NCI-H526 treated with DMSO at 0.1 percent for 48 hours (cell line): ENCODE measurements at regions not wholly inside any gene's neighbourhood (a gene's known extent, or its start where the extent isn't known, plus 50 kb on each side); places are given as distances from the start of the nearest gene placed in this dataset.
"Not testable (repeated sequence)": the region's sequence is repeated elsewhere in the genome, so short reads cannot be mapped to it uniquely, and the experiment has no call there.

Source experiments
- DNase-seq: peaks from one replicate; lab custom pipeline; 2025; lab: John Stamatoyannopoulos, UW

DNA sequence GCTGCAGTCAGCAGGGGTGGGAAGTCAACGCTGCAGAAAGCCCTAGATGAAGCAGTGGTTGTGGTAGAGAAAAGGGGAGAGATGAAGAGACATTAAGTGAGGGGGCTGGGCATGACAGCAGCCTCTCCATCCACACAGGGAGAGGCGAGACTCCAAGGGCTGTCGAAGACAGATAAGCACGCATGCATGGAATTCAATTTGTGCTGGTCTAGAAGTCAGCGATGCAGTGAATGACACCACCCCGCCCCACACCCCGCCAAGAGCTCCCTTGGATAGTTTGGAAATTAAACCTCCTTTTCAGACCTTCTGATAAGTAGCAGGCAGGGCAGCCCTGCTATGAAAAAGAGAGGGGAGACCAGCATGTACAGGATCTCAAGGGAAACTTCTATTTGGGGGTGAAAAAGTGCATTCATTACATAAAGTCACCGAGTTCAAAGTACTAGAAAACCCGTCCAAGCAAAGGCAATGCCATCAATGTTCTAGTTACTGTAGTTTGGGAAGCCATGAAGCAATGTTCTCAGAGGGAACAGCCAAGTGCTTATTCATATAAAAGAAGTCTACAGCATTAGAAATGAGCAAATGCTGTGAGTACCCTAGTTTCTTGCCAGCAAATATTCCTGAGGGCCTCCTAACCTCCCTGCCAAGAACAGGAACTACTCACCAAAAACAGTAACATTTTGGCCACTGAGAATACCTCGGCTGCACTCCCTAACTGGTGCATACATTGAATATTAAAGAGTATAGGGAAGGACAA lies 152.3 kb upstream of the ANXA10 start:
- no peak for DNase-seq

DNA sequence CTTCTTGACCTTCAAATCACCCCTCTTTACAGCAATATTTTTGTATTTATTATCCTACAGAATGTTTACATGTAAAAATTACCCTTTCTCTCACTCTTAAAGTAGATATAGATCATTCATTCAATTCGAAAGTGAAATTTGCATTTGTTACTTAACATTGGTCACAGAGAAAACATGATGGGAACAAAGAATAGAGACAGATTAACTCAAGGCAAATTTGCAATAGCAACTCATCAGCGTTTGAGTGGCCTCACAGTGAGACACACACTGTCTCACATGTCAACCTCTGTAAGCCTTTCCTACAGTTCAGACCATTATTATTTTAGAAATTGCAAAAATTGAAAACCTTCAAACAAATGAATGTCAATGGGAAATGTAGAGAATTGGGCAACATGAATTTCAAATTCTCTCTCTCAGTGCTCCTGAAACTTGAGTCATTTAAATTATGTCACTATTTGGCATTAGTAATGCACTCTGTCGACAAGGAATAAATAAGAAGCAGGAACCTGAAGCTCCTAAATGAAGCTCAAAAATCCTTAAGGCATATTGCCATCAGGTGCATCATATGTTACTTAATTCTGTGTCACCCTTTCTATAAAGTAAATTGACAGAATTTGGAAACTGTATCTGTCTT lies 148.3 kb upstream of the ANXA10 start:
- DNase-seq, result no peak

DNA sequence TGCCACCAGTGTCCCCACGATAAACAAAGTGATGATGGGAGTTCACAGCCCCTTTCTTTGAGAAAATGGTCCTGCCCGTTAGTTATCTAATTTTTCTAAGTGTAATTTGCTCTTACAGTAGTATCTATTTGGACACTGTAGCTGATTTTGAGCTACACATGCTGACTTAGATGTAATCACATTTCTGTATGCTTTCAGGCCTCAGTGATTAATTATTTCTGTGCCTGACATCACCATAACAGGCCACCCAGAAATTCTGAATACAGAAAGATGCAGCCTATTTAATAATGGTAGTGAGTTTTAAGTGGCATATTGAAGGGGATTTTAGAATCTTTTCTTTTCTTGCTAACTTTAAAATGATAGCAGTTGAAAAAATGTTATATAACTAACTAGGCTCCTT lies 147.6 kb upstream of the ANXA10 start:
- no peak for DNase-seq

DNA sequence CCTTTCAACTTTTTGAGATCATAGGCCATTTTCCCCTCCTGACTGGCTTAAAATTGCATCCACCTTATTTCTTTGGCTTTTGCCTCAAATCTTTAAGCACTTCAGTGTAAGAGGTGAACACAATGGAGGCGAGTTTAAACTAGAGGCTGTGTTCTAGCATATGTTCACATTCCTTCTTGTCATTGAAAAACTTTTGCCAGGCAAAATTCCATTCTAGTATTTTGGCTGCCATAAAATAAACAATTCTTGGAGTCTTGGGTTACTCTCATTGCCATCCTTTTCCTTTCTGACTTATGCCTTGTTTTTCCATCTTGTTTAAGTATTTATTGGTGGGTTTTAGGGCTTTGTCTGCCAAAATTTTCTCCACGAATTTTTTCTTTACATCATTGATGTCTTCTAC lies 137.3 kb upstream of the ANXA10 start:
- no peak for DNase-seq

DNA sequence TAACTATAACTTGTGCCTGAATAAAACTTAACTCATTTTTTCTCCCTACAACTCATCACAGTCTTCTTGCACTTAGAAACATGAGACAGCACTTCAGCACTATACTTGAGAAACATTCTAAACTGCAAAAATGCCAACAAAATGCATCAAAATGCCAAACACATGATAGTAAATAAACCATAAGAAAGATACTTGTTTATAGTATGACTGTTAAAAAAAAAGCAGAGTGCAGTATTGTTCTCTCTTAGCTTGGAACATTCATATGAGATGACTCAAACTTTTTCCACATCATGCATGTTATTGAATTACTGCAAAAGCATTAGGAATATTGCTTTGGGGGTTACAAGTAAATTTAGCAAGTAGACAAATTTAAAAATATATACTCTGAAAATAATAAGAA lies 135.7 kb upstream of the ANXA10 start:
- no peak for DNase-seq

DNA sequence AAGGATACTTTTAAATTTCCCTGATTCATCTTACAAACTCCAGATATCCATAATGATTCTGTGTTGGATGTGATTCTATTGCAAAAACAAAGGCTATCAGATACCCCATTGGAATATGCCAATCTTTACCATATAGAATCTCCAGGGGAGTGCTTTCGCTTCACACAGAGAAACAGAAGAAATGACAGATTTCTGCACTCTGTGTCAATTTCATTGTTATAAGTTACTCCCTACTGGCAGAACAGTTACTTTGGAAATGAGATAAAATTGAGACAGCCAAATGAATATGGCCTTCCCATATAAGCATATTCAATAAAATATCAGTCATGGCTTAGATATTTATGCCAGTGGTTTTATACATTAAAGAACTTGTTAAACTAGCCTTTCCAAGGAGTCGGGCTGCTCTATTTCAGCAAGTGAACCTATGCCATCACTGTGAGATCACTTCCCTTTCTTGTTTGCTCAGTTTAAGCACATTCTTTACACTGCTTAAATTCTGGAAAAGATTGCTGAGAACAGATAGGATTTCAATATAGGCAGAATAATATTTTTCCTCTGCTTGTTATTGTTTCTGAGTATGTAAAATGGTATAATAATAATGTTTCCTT lies 127.5 kb upstream of the ANXA10 start:
- DNase-seq, result no peak

DNA sequence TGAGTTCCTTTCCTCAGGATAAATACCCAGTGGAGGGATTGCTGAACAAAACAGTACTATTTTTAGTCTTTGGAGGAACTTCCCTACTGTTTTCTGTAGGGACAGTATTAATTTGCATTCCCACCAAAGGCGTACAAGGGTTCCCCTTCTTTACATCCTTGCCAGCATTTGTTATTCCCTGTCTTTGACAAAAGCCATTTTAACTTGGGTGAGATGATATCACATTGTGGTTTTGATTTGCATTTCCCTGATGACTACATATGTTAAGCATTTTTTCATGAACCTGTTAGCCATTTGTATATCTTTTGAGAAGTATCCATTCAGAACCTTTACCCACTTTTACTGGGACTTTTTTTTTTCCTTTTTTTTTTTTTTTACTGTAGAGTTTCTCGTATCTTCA lies 126.2 kb upstream of the ANXA10 start:
- DNase-seq, result peak; percentile 91

DNA sequence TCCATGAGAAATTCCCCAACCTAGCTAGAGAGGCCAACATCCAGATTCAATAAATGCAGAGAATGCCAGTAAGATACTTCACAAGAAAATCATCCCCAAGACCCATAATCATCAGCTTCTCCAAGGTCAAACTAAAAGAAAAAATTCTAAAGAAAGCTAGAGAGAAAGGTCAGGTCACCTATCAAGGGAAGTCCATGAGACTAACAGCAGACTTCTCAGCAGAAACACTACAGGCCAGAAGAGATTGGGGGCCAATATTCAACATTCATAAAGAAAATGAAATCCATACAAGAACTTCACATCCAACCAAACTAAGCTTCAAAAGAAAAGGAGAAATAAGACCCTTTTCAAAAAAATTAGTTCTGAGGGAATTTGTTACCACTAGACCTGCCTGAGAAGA lies 118.8 kb upstream of the ANXA10 start:
- no peak for DNase-seq

DNA sequence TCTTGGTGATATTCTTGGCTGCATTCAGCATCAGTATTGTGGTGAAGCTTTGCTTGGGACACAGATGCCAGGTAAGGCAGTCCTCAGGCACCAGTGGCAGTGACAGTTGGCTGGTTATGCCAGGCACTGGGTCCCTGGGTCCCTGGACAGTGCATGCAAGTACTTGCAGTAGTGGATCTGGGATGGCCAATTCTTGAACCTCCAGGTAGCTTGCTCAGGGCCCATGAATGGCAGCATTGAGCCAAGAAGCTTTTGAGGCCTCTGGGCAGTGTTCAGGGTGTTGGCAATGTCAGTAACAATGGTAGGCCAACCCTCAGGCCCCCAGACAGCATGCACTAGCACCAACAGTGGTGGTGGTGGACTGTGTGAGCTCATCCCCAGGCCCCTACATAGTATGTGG lies 106.8 kb upstream of the ANXA10 start:
- no peak for DNase-seq

DNA sequence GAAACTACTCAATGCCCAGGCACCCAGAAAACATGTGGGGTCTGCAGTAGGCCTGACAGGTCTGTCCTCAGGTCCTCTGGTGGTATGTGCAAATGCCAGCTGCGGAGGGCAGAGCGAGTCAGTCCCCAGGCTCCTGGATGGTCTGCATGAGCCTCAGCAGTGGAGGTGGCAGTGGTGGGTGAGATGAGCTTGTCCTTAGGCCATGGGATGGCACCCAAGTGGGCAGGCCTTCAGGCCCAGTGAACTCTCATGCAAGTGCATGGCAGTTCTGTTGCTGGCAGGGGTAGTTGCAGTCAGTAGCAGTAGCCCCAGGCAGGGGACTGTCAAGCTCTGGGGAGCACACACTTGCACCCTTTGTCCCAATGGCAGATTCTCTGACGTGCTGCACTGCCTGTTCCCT lies 106.3 kb upstream of the ANXA10 start:
- DNase-seq, result no peak

DNA sequence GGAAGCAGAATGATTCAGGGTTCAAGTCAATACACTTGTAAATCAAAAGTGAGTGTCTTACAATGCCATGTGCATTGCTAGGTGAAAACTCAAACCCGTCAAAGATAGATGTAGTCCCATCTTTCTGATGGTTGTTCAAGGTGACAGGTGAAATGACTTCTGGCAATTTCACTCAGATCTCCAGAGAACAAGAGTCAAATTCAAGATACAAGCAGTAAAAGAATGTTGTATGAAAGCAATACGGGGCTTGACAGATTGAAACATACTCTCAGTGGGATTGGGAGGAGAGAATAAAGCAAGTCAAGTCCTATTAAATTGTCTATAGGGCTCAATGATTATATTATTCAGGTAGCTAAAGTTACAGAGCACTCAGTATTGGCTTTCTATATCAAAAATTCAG lies 105.1 kb upstream of the ANXA10 start:
- no peak for DNase-seq

DNA sequence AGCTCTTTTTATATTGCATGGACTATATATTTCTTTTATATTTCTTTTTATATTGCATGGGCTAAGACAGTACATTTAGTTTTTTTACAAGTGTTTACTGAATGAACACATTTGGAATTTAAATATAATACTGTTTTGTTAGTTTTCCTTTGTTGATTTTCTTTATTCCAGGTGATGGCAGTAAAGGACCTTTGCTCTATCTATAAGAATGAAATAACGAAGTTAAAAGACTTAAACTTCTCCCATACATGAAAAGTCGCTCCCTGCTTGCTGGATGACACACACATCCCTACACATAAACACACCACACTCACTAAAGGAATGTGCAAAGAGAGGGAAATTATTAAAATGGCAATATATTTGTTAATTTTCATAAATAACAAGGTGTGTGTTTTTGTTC lies 102.5 kb upstream of the ANXA10 start:
- no peak for DNase-seq

DNA sequence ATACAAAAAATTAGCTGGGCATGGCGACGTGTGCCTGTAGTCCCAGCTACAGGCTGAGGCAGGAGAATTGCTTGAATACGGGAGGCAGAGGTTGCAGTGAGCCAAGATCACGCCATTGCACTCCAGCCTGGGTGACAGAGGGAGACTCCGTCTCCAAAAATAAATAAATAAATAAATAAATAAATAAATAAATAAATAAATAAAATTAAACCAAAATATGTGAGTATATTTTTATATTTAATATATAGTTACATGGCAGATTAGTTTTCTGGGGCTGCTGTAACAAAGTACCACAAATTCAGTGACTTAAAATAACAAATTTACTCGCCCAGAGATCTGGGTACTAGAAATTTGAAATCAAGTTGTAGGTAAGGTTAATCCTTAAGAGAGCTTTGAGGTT lies 84.2 kb upstream of the ANXA10 start:
- DNase-seq, result not testable (repeated sequence)

DNA sequence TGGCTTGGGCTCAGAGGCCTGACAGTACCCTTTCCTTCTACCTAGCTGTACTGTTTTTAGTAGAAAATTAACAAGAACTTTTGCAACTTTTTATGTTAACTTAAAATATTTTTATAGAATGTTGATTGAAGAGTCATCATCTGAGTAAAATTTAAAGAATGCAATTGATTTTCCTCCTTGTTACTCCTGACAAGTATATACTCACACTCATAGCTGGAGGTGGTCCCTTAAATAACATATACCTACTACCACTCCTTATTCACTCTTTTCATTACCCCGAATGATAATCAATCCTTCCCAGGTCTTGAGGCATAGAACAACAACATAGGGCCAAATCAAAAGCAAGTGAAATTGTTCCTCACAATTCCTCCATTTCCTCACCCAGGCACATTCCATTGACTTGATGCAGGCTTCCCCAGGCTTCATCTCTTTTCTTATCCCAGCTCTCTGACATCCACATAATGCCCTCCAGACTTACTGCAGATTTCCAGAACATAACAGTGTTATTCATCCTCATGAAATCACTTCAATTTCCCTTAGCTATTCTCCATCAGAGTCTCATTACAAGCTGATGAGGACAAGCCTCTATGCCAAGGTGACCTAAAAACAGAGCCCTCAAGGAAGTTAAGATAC lies 73.2 kb upstream of the ANXA10 start:
- DNase-seq, result no peak

DNA sequence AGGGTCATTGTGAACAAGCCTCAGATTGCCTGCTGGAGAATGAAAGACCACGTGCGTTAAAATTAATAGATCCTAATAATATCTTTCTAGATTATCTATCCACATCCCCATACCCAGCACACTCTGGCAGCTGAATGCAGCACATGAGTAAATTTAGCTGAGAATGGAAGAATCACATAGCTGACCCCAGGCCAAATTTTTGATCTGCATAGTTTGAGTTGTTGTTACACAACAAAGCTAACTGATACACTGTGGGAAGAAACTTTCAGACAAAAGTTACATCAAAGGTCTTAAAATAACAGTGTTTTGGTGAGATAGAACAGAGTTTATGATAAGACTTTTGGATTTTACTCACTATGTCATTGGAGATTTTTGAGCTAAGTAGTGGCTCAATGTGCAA lies 72.4 kb upstream of the ANXA10 start:
- DNase-seq, result no peak

DNA sequence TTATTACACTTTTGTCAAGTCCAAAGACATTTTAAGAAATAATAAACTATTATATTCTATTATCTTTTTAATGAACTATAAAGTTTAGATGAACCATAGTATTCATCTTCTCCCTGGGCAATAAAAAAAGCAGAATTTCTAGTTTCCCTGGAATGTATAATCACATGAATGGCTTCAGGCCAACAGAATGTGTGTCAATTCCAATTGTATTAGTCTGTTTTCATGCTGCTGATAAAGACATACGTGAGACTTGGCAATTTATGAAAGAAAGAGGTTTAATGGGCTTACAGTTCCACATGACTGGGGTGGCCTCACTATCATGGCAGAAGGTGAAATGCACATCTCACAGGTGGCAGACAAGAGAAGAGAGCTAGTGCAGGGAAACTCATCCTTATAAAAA lies 70.7 kb upstream of the ANXA10 start:
- DNase-seq, result no peak

DNA sequence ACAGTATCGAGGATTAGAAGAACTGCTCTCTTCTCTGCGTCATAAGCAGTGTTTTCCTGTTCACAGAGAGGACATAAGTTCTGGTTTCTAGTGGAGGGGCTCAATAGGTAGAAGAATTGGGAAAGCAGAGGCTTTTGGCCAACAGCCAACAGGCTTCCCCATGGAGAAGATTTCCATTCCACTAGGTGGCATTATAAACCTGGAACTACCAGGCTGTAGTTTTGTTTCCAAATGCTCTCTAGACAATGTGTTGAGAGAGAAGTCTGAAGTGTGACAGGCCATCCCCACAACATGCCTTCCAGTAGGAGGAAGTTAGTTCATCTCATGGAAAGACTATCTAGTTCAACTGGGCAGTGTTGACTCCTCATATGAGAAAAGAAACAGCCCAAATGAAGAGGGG lies 63.8 kb upstream of the ANXA10 start:
- no peak for DNase-seq

DNA sequence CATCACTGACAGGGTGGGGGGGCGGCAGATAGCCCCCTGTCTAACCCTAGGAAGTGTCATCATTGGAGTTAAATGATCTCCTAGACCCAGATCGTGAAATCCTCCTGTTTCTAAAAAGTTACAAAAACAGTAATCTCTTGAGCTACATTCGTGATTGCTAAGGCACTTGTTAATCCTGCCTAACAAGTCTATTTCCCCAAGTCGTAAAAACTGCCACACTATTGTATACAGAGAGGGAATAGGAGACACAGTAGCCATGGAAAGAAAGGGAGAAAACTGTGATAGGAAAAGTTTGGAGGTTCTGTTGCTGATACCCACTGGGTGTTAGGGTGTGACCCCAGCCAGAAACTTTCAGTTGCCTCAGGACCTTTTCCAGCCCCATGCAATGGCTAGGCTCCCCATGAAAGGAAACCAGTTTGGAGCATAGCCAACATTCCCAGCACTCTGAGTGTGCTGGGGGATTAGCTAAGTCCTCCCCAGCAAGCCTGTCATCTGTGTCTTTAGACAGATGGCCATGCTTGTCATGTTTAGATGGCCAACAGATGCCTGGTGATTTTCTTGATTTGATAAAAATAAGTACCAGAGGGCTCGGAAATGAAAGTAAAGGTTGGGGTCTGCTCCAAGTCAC lies 63.3 kb upstream of the ANXA10 start:
- no peak for DNase-seq

DNA sequence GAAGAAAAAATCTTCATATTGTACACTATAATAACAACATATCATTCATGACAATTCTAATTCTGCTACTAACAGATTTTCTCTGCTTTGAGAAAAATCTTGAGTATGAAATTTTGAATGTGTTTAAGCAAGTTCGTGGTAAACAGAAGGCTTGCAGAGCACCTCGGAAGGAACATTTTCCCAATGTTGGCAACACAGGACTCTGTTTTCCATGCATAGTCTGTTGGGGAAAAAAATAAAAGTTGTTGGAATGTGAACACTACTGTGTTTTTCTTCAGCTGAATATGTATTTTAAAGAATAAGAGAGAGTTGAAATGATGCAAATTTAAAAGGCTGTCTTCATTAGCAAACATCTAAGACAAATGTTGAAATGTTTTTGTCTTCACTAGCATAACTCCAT lies 54.7 kb upstream of the ANXA10 start:
- DNase-seq, result no peak

DNA sequence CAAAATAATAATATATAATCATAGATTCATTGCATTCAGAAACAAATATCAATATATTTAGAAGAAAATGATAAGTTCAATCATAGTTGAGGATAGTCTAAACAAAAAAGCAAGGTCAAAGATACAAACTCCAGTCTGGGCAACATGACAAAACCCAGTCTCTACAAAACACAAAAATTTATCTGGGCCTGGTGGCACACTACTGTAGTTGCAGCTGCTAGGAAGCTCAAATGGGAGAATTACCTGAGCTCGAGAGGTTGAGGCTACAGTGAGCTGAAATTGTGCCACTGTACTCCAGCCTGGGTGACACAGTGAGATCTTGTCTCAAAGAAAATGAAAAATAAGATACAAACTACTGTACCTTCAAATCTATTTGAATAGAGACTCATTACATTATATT lies 52.7 kb upstream of the ANXA10 start:
- no peak for DNase-seq
